ENCODE measurements at regions not wholly inside any gene's neighbourhood (a gene's known extent, or its start where the extent isn't known, plus 50 kb on each side); places are given as distances from the start of the nearest gene placed in this dataset.

DNA sequence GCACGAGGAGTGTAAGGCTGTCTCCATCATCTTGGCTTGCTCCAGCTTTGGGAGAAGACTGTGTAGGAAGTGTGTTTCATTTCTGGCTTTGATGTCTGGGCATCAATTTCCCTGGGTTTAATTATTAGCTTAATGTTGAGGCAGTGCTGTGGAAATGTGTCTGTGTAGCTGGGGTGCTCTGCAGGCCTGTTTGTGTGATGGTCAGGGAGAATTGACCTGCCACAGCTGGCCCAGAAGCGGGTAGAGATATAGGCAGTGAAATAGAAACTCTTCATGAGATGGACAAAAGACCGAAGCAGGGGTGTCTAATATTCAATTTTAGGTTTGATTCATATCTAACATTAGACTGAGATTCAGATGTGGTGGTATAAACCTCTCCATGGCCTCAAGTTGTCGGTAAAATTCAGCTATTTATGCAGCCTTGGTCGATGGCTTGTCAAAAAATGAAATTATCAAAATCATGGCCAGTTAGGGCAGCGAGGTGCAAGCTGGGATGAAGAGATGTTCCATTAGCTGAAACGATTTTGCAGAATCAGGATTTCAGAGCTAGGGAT lies 95.3 kb upstream of the SNX9 start:
- TF ChIP-seq, protein P1, sequence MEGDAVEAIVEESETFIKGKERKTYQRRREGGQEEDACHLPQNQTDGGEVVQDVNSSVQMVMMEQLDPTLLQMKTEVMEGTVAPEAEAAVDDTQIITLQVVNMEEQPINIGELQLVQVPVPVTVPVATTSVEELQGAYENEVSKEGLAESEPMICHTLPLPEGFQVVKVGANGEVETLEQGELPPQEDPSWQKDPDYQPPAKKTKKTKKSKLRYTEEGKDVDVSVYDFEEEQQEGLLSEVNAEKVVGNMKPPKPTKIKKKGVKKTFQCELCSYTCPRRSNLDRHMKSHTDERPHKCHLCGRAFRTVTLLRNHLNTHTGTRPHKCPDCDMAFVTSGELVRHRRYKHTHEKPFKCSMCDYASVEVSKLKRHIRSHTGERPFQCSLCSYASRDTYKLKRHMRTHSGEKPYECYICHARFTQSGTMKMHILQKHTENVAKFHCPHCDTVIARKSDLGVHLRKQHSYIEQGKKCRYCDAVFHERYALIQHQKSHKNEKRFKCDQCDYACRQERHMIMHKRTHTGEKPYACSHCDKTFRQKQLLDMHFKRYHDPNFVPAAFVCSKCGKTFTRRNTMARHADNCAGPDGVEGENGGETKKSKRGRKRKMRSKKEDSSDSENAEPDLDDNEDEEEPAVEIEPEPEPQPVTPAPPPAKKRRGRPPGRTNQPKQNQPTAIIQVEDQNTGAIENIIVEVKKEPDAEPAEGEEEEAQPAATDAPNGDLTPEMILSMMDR (IDR thresholded peaks at IDR 0.05) = no peak
- no peak for TF ChIP-seq POLR2A (IDR thresholded peaks at IDR 0.05)
